NT2/D1 (cell line): ENCODE measurements at regions not wholly inside any gene's neighbourhood (a gene's known extent, or its start where the extent isn't known, plus 50 kb on each side); places are given as distances from the start of the nearest gene placed in this dataset.
"Not testable (repeated sequence)": the region's sequence is repeated elsewhere in the genome, so short reads cannot be mapped to it uniquely, and the experiment has no call there.

Experiments used
- SUZ12 ChIP-seq: IDR thresholded peaks from 2 replicates; pipeline ENCODE4 v1.6.1; 2011; ENCODE audit not compliant: insufficient read length, insufficient read depth; ENCODE audit errors: extremely low read depth
- YY1 ChIP-seq: IDR thresholded peaks from 2 replicates; pipeline ENCODE4 v1.6.1; 2011; ENCODE audit not compliant: insufficient read length, insufficient read depth
- ZNF274 ChIP-seq: IDR thresholded peaks from 2 replicates; pipeline ENCODE4 v1.6.1; 2011; ENCODE audit warnings: mild to moderate bottlenecking, low read depth, low read length

GRCh38 chr5:152159894-152160293 is 235.2 kb upstream of the GLRA1 start:
- TF ChIP-seq YY1, SUZ12, ZNF274: not testable (repeated sequence)
